Skin epidermis (tissue), 12 donors: ENCODE measurements at regions not wholly inside any gene's neighbourhood (a gene's known extent, or its start where the extent isn't known, plus 50 kb on each side); places are given as distances from the start of the nearest gene placed in this dataset.

ENCODE experiments used
- H3K27ac ChIP-seq, 21 experiments: fragments of 200-600 bp; sonication (generic) in 11 of 21; one replicate each; pipeline ENCODE4 v1.5.0; 2020; ENCODE audit warnings: mild to moderate bottlenecking in 3 of 21, inconsistent platforms in 2 of 21, moderate library complexity in 2 of 21
- H3K4me3 ChIP-seq, 7 experiments: fragments of 200-600 bp; sonication (generic) in 2 of 7; one replicate each; pipeline ENCODE4 v1.5.0; 2020; ENCODE audit warnings: inconsistent platforms in 2 of 7, mild to moderate bottlenecking in 2 of 7, moderate library complexity in 1 of 7

DNA sequence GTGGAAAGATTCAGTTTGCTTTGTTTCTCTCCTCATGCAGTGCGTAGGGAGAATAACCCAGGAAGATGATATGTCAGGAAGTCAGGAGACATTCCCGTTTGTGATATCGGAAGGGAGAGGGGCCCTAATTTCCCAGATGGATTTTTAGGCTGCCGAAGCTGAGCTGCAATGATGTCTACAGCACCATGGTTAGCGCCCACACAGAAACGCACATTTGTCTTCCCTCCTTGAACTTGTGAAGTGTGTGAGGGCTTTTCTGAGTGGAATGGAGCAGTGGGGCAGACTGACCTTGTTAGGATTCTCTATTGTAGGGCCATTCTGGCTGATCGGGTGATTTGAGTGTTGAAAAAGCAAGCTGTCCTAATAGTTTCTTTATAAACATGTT, 191.3 kb upstream of the ARG1 start:
- Histone ChIP-seq H3K4me3 (no peak overlapping the region), H3K27ac (no peak overlapping the region)

DNA sequence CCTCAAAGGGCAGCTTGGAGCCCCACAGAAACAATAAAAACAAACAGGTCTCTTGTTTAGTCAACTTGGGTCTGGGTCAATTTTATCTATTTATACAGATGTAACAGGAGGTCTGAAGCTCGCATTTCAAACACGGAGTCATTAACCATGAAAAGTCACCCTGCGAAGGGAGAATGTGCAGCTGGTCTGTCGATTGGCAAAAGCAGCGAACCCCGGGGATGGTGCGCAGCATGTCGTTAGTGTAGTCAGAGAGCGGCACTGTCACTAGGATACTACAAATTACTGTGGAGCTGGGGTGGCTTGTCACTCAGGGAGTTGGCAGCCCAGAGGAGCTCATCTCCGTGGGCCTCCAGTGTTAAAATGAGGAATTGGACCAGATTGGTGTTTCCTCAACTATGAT, 190.4 kb upstream of the ARG1 start:
- Histone ChIP-seq H3K27ac (no peak overlapping the region), H3K4me3 (no peak overlapping the region)

DNA sequence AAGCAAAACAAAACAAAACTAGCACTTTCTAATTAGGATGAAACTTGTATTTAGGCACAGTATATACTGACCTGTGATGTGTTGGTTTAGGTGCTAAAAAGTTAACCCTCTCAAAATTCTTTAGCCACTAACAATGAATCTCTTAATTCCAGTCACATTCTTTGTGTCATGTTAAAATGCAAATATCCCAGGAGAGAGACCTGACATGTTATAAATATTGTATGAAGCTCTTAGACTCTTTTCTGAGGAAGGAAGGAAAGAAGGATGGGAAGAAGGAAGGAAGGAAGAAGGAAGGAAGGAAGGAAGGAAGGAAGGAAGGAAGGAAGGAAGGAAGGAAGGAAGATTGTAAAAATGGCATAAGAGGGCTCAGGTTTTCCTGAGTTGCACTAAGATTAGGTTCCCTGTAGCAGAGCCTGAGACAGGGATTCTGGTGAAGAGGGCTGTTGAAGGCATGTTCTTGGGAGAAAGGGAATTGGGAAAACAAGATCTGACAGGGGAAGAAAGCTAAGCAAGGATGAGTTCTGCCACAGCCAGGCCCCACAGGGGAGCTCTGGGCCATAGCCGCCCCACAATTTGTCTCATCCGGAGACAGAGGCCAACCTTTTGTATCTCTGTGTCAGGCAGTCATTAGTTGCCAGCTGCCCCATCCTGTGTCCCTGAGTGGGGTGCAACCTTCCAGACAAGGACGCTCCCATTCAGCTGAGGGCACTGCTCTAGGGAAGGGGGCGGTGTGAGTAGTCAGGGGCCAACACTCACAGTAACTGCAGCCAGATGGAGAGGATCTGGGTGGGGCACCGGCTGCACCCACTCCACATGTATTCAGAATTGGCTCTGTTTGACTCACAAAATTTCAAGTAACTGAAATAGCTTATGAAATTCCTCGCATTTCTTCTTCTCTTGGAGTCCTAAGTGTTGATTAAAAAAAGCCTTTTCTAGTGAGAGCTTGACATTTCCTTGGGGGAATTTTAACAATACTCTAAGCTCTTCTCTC, 189.3 kb upstream of the ARG1 start:
- Histone ChIP-seq H3K27ac (no peak overlapping the region), H3K4me3 (no peak overlapping the region)

DNA sequence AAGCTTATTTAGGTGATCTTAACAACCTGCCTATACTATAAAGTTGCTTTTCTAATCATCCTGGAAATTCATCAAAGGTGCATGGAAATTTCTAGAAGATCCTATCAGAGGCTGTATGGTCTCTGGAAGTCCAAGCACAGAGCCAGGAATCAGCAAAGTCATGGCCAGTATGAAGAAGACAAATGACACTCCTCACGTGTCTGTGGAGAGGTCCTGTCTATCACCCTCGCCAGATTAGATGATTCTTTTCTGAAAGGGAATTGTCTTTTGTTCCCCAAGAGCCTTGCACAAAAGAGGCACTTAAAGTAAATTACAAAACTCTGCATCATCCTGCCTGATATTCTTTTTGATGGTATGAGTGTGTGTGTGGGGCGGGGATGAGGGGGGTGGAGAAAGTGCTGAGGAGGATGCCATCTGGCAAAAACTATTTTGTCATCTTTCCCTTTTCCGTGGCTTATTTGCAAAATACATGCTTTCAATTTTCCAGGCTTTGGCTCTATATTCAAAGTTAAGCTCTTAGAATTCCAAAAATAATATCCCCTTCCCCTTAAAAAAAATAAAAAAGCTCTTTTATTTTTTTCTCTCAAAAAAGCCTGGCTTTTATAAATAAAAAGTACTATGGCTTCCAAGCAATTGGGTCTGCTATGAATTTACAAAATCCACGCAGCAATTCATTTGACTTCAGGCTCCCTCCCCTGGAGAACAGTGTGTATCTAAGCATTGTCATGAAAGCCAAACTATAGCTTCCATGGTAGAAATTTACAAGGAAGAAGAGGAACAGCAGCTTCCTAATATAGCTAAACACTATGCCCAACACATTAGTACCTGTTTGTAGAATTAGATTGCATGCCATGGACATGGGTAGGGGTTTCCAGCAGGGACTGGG, 185.2 kb upstream of the ARG1 start:
- no peak overlapping the region for H3K4me3 ChIP-seq
- no peak overlapping the region for H3K27ac ChIP-seq

DNA sequence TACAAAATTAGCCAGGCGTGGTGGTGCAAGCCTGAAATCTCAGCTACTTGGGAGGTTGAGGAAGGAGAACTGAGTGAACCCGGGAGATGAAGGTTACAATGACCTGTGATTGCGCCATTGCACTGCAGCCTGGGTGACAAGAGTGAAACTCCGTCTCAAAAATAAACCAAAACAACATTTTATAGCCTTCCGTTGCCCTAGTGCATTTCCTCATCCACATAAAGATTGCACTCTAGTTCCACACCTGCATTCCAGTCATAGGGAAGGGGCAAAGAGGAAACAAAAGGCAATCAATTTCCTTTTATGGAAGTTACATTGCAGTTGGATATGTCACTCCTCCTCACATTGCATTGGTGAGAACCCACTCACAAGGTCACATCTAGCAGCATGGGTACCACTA, 182.7 kb upstream of the ARG1 start:
- Histone ChIP-seq H3K27ac (no peak overlapping the region), H3K4me3 (no peak overlapping the region)

DNA sequence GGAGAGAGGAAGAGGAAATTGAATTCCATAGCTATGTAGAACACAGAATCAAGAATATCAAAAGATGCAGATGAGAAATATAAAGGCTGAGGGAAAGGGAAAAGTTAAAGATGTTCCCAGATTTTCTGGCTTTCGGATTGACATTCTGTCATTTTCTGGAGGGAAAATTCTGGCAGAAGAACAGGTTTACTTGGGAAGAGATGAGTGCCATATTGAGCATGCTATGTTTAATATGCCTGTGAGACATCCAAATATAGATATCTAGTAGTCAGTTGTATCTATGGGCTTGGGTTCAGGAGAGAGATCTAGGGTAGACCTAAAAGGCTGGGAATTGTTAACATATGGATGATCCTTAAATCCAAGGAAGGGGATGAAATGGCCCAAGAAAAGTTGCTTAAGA, 181.9 kb upstream of the ARG1 start:
- Histone ChIP-seq H3K27ac (no peak overlapping the region), H3K4me3 (no peak overlapping the region)

DNA sequence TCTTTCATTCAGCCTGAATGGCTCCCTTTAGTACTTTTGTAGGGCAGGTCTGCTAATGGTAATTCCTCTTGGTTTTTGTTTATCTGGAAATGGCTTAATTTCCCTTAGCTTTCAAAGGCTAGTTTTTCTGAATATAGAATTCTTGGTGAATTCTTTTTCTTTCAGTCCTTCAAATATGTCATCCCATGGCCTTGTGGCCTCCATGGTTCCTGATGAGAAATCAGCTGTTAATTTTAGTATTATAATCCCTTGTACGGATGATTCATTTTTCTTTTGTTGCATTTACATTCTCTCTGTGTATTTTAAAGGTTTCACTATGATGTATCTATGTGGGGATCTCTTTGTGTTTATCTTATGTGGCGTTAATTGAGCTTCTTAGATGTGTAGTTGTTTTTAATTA, 179.6 kb upstream of the ARG1 start:
- H3K4me3 ChIP-seq: no peak overlapping the region
- no peak overlapping the region for H3K27ac ChIP-seq

DNA sequence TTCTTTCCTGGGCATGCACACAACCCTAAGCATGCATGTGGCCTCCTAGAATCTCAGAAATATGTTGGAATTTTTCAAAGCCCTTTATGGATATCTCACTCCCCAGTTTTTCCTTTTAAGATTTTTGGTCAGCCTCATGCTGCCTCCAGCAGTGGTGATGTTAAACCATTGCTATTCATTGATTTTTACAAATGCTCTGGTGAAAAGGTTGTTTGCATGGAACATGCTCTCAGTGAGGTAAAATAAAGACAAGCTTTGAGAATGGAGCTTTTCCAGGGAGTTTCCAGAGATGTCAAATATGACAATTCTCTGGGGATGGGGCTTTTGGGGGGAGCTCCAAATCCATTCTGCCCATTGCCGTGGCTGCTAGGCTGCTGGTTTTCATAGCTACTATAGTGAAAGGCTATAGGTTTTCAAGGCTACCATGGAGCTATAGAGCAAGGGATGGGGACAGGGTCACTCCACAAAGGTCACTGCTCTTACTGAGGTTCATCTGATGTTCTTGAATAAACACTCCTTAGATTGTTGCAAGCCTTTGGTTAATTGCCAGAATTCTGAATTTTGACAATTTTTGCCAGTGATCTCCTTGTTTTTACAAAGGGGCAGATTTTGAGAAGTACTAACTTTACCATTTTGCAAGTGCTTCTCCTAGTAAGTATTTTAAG, 178.1 kb upstream of the ARG1 start:
- no peak overlapping the region for H3K27ac ChIP-seq
- no peak overlapping the region for H3K4me3 ChIP-seq

DNA sequence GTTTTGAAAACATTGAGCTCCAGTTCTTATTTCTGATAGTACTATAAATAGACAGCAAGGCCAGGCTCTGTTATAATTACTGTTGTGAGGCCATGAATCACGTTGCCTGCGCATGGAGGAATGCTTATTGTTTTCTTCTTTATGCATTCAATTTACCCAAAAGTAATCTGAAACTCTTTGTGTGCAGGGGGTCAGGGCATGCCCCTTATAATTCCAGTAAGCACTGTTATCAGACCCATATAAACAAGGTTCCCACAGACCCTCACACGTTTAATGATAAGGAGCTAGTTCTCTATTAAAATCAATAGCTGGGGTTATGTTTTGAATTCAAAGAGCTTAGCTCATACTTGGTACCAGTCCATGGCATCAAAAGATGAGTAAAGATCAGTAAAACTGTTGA, 174.8 kb upstream of the ARG1 start:
- H3K27ac ChIP-seq: no peak overlapping the region
- no peak overlapping the region for H3K4me3 ChIP-seq

DNA sequence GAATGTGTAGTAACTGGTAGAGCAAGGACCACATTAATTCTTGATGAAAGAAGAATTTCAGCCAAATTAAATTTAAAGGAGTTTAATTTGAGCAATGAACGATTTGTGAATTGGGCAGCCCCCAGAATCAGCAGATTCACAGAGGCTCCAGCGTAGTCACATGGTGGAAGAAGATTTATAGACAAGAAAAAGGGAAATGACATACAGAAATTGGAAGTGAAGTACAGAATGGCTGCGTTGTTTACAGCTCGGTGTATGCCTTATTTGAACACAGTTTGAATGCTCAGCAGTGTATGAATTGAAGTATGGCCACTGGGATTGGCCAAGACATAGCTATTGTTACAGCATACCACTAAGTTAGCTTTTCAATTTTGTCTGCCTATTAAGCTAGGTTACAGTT, 173.6 kb upstream of the ARG1 start:
- no peak overlapping the region for H3K27ac ChIP-seq

DNA sequence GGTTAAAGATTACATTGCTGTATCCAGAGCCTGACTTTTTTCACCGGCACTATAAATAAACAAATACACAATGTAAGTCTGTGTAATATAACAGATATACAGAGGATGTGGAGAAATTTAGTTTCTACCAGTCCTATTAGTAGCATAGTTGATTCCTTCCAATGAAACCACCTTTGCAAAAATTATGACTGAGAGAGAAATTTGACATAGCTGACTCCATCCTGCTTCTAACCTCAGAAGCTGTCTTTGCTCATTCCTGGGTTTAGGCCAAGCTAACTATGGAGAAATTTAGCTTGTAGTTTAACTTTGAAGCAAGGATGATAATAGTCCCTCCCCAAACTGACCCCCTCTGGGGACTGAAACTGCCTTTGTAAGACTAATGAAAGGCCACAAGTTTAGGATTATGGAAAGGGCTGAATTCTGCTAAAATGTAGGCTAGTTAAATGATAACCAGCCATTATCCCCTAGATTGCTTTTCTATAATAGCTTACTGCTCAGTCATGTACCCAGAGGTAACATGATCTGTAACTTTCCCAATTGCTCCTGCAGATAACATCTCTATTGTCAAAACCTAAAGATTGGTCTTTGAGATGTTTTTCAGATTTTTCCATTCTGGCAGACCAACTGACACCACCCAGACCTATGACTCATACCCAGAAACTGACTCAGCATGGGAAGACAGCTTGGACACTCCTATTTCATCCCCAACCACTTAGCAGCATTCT, 172.8 kb upstream of the ARG1 start:
- H3K27ac ChIP-seq: no peak overlapping the region
- H3K4me3 ChIP-seq: no peak overlapping the region

More for the DNA sequence above, 173.6 kb upstream of the ARG1 start:
- H3K4me3 ChIP-seq: no peak overlapping the region

DNA sequence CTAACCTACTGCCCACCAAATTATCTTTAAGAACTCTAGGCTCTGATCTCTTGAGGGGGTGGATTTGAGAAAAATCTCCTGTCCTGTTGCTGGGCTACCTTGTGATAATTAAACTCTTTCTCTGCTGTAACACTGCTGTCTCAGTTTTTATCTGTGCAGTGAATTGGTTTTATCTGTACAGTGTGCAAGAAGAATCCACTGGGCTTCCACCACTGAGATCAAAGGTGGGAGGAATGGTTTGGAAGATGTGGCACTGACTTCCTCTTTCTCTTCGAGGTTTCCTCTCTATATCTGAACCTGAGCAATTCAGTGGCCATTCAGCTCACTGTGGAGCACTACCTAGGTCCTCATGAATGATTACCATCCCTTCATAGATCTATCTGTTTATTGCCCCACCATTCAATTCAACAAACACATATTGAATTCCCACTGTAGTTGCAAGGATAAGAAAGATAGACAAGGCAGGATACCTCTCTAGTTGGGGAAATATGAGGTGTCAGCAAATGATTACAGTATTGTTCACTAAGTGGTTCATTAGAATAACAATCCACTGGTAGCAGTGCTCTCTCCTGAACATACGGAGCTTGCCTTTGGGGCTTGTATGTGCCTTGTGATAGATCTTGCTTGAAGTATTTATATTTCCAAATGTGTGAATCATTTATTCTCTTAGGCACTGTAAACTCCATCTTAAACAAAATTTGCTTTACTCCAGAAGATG, 172.1 kb upstream of the ARG1 start:
- H3K27ac ChIP-seq: no peak overlapping the region

DNA sequence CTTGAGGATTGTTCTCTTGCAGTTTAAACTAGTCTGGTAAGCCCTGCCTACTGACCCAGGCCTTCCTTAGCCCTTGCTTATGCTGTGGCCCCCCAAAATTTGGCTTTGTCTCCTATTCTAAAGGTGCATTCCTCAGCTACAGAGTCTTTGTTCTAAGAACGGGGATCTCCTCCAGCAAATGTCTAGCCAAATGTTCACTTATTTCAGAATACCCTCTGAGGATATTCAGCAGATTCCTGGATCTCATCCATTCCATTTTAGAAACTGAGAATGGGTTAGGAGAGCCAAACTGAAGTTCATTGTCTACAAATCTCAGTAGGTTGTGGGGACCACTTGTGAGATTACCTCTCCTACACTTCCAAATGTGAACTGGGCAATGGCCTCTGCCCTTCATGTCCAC, 164.2 kb upstream of the ARG1 start:
- Histone ChIP-seq H3K4me3 (no peak overlapping the region), H3K27ac (no peak overlapping the region)

More for the DNA sequence above, 172.1 kb upstream of the ARG1 start:
- no peak overlapping the region for H3K4me3 ChIP-seq

DNA sequence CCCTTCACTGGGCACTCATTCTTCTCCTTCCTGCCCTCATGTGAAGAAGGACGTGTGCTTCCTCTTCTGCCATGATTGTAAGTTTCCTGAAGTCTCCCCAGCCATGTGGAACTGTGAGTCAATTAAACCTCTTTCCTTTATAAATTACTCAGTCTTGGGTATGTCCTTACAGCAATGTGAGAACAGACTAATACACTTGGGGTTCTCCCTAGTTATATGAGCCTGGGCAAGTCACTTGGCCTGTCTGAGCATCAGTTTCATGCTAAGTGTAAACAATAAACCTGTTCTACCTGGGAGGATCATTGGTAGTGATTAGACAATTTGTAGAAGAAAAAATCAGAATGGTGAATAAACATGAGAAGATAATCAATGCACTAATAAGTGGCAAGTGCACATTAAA, 162.2 kb upstream of the ARG1 start:
- H3K4me3 ChIP-seq: no peak overlapping the region
- no peak overlapping the region for H3K27ac ChIP-seq

DNA sequence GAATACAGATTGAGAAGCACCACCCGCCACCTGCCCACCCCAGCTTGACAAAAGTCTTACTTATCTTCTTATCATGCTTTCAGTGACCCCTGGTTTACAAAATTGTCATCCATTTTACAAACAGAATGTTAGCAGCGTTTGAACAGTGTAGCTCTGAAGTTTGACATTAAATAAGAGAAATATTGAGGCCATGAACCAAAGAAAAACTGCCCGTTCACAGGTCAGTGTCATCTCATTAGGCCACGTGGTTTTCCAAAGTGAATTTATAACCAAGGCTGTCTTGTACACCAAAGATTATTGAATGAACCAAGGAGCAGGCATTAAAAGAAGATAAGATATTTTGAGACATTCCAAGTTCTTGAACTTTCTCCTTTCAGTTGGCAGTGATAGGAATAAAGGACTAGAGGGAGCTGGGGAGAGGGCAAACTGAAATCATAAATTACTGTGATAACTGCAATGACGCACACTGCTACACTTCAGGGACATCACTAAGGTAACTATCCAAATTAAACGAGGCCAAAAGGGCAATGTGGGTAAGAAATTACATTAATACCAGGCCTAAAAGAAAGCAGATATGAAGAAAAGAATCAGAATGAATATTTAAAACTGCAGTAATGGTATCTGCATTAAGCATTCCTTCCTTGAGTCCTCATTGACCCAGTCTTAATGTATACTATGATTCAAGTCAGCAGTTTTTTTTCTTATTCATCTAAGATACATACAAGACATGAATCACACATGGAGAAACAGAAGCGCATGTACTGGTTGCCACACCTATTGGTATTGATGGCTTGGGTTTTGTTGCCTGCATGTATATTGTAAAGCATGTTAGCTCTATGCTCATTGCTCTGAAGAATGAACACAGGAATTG, 159.8 kb upstream of the ARG1 start:
- H3K4me3 ChIP-seq: no peak overlapping the region
- no peak overlapping the region for H3K27ac ChIP-seq

DNA sequence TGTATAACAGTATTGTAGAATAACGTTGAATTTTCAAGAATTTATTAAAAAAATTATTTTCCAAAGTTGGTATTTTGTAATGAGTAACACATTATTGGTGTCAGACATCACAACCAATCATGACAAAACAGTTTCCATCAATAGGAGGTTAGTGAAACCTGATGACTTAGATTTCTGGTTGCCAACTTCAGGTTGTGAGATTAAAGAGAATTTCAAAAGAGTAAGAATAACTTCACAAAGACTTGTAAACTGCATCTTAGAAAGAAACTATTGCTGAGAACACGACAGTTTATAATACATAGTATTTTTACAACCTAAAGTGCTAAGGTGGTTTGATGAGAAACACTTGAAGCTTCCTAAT, 159.2 kb upstream of the ARG1 start:
- H3K27ac ChIP-seq: no peak overlapping the region
- no peak overlapping the region for H3K4me3 ChIP-seq

DNA sequence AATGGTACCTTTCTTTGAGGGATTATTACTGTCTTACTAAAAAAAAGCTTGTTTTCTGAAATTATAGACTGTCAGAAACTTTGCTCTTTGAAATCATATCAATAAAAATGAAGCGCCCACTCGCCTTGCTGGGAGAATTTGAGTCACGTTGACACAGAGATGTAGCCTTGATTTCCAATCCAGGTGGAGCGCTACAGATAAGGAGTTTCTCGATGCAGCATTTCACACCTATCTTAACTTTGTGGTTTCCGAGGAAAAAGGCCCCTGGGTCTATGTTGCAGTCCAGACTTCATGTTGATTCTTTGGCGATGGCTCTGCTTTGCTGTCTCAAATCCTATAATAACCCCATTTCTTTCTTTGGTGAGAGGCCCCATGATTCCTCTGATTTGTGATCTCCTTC, 158.1 kb upstream of the ARG1 start:
- H3K27ac ChIP-seq: no peak overlapping the region
- H3K4me3 ChIP-seq: no peak overlapping the region

DNA sequence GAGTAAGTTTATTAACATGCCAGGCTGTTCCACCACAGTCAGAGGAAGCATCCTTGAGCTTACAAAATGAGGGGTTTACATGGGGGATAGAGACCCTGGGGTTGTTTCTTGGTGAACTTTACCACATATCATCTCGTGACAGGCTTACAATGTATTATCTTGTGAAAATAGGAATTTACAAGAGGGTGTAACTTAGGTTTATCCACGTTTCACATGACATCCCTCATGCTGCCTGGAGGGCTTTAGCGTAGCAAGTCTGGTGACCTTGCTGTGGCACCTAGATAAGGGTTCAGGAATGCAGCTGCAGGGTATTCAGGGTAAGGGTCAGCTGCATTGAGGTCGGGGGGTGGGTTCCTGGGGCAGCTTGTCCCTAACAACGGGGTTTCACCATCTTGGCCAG, 154.6 kb upstream of the ARG1 start:
- H3K27ac ChIP-seq: no peak overlapping the region

More for the DNA sequence above, 154.6 kb upstream of the ARG1 start:
- H3K4me3 ChIP-seq: no peak overlapping the region
